Stimulated activated CD4-positive, alpha-beta T cell treated with anti-CD3 and anti-CD28 coated beads, TNF-alpha, amount 100 ng/mL, for 4 hours (primary cell): ENCODE measurements at regions not wholly inside any gene's neighbourhood (a gene's known extent, or its start where the extent isn't known, plus 50 kb on each side); places are given as distances from the start of the nearest gene placed in this dataset.
"Not testable (repeated sequence)": the region's sequence is repeated elsewhere in the genome, so short reads cannot be mapped to it uniquely, and the experiment has no call there.

Experiments used
- DNase-seq, 3 experiments: peaks; one replicate each; pipeline ENCODE4 v3.0.0-alpha.2; 2020; ENCODE audit warnings: low read depth in 3 of 3

DNA sequence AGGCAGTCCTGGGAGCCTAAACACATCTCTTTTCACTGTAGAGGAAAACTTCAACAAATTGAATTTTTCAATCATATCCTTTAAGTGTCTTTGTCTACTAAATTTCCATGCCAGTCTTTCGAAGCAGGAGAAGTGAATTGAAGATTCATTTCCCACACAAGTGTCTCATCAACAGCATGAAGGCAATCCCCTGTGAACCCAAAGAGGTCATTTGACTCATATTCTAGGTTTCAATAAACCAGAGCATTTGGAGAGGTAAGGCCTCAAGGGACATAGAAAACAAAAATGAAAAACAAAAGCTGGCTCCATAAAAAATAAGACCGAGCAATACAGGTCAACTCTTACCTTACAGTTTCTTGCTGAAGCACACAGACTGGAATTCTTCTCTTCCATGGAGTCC lies 94.1 kb upstream of the ATP1B1 start:
- no peak for DNase-seq

- DNase-seq = no peak
These were observed 92.7 kb upstream of the ATP1B1 start for GRCh38 chr1:169013821-169014220.

DNA sequence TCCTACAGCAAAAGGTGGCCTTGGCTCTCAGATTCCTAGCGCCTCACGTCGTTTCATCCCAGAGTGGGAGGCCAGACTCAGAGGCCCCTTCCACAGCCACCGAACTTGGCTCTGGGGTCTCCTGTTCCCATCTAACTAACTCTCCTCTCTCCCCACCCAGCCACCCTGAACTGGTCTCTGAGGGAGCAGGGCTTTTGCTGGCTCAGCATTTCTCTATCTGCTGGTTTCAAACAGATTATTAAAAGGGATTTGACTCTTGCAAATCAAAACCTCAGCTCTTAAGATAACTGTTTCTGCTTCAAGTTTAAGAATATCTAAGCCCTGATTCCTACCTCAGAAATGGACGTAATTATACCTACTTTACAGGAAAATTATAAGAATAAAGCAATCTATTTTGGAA lies 91.0 kb upstream of the ATP1B1 start:
- no peak for DNase-seq

- no peak for DNase-seq
These were observed 87.7 kb upstream of the ATP1B1 start for GRCh38 chr1:169018751-169019150.

- no peak for DNase-seq
These were observed 87.0 kb upstream of the ATP1B1 start for GRCh38 chr1:169019419-169020058.

- DNase-seq = no peak
These were observed 85.8 kb upstream of the ATP1B1 start for GRCh38 chr1:169020684-169021083.

DNA sequence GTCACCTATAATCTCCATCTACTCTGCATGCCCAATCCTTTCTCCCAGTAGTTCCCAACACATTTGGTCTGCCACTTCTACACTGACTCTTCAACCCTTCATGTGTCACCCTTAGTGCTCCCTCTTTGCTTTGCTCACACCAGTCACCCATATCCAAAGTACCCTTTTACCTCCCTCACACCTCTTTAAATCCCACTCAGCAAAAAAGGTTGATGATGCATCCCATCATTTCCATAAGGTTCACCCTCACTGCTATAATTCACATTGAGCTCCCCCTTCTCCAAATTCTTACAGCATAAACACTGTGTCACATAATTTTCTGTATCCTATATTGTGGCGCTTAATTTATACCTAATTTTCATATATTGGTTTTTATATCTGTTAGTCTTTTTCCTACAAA lies 83.8 kb upstream of the ATP1B1 start:
- no peak for DNase-seq

DNA sequence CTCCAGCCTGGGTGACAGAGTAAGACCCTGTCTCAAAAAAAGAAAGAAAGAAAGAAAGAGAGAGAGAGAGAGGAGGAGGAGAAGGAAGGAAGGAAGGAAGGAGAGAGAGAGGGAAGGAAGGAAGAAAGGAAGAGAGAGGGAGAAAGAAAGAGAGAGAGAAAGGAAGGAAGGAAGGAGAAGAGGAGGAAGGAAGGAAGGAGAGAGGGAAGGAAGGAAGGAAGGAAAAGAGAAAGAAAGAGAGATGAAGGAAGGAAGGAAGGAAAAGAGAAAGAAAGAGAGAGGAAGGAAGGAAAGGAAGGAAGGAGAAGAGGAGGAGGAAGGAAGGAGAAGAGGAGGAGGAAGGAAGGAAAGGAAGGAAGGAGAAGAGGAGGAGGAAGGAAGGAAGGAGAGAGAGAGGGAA lies 82.2 kb upstream of the ATP1B1 start:
- DNase-seq = no peak

- no peak for DNase-seq
These were observed 81.7 kb upstream of the ATP1B1 start for GRCh38 chr1:169024800-169025271.

DNA sequence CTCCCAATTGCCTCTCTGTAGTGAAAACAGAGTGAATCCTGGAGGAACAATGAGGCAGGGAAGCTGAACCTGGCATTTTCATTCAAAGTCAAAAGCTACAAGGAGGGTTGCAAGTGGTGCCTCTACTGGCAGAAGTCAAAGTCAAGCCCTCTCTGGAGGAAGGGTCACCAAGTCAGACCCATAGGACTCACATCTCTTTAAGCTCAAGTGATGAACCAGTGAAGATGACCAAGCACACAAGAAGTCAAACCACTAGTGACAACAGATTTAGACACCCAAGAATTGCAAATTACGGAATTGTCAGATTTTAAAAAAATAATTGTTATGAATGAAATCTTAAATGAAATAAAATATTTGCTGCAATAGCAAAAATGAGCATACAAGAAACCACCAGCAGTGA lies 81.1 kb upstream of the ATP1B1 start:
- no peak for DNase-seq

DNA sequence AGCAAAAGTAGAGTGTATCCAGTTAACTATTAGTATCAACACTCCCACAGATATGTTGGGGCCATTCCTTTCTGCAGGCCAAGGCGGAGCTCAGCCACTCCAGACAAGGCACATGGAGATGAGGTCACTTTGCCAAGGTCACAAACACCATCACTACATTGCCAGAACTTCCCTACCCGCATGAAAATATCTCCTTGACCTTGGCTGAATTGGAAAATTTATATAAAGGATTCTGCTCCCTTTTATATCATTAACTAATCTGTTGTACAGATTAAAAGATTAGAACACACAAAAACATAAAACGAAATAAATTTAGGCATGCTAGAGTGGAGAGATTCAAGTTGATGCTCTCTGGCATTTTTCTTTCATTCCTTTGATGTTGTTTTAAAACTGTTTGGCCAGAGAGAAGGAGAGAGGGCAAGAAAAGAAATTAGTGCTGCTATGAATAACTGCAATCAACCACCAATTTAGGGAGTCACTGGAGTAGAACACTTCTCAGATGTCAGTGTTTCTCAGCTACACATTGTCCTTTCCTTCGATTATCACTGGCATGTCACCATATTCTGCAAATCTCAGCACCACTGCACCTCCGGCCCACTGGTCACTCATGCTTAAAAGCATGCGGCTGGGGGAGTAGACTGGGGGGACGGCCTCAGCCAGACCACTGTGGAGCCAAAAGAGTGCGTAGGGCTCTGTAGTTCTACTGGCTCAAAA lies 78.7 kb upstream of the ATP1B1 start:
- DNase-seq = no peak

DNA sequence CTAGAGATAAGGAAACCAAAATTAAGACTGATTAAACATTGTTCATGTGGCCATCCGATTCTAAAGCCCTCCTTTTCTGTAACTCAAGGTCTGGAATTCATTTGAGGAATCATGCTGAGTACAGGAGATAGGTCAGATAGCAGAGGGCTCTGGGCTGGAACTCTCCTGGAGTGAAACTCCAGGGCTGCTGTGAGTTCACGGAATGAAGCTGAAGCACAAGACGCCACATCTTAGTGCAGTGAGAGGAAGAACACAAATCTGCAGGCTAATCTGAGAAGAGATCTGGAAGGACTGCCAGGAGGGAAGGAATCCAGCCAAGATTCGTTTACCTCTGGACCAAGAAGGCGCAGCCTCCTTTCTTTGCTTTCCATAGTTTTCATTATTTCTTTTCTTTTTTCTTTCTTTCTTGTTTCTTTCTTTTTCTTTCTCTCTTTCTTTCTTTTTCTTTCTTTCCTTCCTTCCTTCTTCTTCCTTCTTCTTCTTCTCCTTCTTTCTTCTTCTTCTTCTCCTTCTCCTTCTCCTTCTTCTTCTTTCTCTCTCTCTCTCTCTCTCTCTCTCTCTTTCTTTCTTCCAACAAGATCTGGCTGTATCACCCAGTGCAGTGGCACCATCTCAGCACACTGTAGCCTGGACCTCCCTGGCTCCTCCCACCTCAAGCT lies 74.8 kb upstream of the ATP1B1 start:
- DNase-seq = no peak

DNA sequence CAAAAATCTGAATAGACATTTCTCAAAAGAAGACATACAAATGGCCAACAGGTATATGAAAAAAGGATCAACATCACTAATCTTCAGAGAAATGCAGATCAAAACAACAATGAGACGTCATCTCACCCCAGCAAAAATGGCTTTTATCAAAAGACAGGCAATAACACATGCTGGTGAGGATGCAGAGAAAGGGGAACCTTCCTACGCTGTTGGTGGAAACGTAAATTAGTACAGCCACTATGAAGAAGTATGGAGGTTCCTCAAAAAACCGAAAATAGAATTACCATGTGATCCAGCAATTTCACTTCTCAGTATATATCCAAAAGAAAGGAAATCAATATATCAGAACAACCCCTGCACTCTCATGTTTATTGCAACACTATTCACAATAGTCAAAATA lies 65.1 kb upstream of the ATP1B1 start:
- no peak for DNase-seq

GRCh38 chr1:169042377-169042776 lies 64.1 kb upstream of the ATP1B1 start:
- no peak for DNase-seq

GRCh38 chr1:169043823-169044222 lies 62.7 kb upstream of the ATP1B1 start:
- DNase-seq = no peak

DNA sequence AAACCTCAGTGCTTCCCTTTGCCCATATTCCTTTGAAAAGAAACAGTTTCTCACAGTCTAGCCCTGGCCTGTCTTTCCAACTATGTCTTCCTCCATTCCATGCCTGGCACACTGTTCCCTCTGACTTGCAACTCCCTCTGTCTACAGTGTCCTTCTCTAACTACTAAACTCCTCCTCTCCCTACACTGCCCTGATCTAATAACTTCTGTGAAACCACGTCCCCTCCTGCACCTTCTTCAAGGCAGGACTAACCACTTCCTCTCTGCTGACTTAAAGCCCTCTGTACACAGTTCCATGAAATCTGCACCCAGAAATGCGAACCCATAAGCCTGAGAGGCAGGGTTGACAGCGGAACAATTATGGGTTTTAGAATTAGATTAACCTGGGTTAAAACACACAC lies 62.2 kb upstream of the ATP1B1 start:
- DNase-seq = peak in 1 of 3 experiments; percentile 7

DNA sequence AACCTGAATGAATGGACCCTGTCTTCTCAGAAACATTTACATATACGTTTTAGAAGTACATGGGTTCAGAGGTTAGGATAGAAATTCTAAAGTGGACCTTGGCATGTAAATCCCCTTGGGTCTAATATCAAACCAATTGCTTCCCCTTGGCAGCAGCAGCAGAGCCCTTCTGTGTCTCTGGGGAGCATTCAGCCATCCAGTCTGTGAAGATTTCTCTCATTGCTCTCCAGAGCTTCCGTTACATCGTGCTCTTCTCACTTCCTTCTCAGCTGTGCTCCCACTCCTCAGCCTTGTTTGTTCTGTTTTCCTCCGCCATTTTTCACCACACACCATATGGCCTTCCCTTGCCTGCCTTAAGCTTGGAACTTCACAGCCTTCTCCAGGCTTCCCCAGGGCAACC lies 61.5 kb upstream of the ATP1B1 start:
- no peak for DNase-seq

GRCh38 chr1:169046671-169047070 lies 59.8 kb upstream of the ATP1B1 start:
- no peak for DNase-seq

- no peak for DNase-seq
These were observed 59.4 kb upstream of the ATP1B1 start for GRCh38 chr1:169047074-169047473.

DNA sequence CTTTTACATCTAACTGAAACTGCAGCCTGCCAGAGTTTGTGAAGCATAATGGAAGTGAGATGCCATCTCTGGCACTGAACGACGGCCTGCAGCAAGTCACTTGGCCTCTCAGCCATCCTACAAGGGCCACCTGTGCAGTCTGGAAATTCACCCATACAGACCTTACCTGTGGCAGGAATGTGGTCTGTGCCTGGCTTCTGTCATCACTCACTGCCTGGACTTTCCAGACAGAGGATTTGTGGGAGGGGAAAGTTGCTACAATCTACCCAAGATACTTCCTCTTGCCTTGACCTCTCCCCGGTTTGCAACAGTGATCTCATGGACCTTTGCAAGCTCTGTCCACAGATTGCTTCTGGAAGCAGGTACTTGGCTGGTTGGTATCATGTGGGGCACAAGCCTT lies 58.4 kb upstream of the ATP1B1 start:
- DNase-seq = no peak

GRCh38 chr1:169049258-169049938 lies 57.1 kb upstream of the ATP1B1 start:
- no peak for DNase-seq

DNA sequence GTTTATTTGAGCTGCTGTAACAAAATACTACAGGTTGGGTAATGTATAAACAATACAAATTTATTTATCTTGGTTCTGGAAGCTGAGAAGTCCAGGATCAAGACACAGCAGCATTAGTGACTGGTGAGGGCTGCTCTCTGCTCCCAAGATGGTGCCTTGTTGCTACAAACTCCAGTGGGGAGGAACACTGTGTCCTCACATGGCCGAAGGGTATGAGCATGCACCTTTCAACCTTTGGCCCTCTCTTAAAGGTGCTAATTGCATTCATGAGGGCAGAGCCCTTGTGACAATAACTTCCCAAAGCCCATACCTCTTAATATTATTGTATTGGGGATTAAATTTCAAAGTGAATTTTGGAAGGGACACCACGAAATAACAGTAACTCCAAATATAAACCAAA lies 55.3 kb upstream of the ATP1B1 start:
- no peak for DNase-seq

- not testable (repeated sequence) for DNase-seq
These were observed 54.3 kb upstream of the ATP1B1 start for GRCh38 chr1:169052171-169052570.
